ENCODE measurements at regions not wholly inside any gene's neighbourhood (a gene's known extent, or its start where the extent isn't known, plus 50 kb on each side); places are given as distances from the start of the nearest gene placed in this dataset.

DNA sequence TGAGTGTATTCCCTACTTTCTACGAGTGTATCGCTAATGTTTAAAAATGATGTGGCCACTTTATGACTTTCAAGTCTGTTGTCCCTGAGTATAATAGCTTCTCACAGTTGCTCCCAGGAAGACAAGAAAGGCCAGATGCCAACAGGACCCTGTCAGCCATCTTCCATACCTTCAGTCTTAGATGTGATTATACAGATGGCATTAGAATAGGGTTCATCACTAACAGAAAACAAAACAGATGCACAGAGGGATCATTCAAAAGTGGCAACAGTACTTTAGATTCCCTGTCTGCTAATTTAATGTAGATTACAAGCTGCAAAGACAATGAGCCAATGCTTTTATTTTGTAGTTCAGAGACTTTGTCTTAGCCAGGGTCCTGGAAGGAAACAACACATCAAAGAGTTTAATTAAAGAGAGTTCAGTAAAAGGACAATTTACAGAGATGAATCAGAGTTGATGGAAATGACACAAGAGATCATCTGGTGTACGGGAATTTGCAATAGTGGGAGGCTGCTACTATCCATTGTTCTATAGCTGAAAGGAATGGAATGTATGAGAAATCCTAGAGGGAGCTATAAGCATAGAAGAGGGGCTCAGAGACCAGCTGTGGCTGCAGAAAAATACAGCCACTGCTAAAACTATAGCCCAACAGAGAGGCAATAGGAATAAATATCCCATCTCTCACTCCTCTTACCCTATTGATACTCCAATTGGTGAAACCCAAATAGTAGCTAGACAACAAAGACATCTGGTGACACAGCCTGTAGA is 393.7 kb upstream of the SMC2 start:
- no peaks in the 10 kb centered on the region for H3K9me3 ChIP-seq
- TF ChIP-seq, protein P1, sequence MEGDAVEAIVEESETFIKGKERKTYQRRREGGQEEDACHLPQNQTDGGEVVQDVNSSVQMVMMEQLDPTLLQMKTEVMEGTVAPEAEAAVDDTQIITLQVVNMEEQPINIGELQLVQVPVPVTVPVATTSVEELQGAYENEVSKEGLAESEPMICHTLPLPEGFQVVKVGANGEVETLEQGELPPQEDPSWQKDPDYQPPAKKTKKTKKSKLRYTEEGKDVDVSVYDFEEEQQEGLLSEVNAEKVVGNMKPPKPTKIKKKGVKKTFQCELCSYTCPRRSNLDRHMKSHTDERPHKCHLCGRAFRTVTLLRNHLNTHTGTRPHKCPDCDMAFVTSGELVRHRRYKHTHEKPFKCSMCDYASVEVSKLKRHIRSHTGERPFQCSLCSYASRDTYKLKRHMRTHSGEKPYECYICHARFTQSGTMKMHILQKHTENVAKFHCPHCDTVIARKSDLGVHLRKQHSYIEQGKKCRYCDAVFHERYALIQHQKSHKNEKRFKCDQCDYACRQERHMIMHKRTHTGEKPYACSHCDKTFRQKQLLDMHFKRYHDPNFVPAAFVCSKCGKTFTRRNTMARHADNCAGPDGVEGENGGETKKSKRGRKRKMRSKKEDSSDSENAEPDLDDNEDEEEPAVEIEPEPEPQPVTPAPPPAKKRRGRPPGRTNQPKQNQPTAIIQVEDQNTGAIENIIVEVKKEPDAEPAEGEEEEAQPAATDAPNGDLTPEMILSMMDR (IDR thresholded peaks at IDR 0.05), result no peak
- ATAC-seq (ENCODE audit: insufficient number of reproducible peaks, low FRiP score, low read depth) (no peak), DNase-seq (ENCODE audit: low spot score) (no peak)
- no peaks in the 10 kb centered on the region for H3K4me1 ChIP-seq (ENCODE audit: control insufficient read depth in 1 of 2, low read depth in 2 of 2)
- no peaks in the 10 kb centered on the region for H3K27me3 ChIP-seq (replicated peaks; ENCODE audit: insufficient read depth)
- no peak overlapping the region for H3K27ac ChIP-seq
- H3K4me3 ChIP-seq, result no peak overlapping the region
- H3K36me3 ChIP-seq, result no peaks in the 10 kb centered on the region

DNA sequence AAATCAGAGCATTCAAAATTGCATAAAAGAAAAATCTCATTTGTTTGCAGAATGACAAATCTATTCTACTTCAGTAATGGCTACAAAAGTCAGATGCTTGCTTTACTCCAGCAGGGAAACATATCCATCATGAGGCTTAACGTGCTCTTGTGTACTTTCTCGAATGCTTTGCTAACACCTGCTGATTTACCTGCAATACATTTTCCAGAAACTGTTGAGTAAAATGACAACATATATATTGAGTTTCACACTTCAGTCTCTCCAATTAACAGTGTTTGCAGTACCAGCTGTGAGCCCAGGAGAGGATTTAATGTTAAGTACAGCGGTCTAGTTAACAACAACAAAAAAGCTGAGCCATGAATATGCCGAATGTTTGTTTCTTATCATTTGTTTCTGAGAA is 391.5 kb upstream of the SMC2 start:
- H3K4me1 ChIP-seq (ENCODE audit: control insufficient read depth in 1 of 2, low read depth in 2 of 2), result no peaks in the 10 kb centered on the region
- ATAC-seq (ENCODE audit: insufficient number of reproducible peaks, low FRiP score, low read depth) (no peak), DNase-seq (ENCODE audit: low spot score) (no peak)
- H3K9me3 ChIP-seq, result no peaks in the 10 kb centered on the region
- H3K4me3 ChIP-seq, result no peak overlapping the region
- H3K27me3 ChIP-seq (replicated peaks; ENCODE audit: insufficient read depth), result no peaks in the 10 kb centered on the region
- no peak overlapping the region for H3K27ac ChIP-seq
- no peaks in the 10 kb centered on the region for H3K36me3 ChIP-seq
- TF ChIP-seq, protein P1 (IDR thresholded peaks at IDR 0.05), result no peak

DNA sequence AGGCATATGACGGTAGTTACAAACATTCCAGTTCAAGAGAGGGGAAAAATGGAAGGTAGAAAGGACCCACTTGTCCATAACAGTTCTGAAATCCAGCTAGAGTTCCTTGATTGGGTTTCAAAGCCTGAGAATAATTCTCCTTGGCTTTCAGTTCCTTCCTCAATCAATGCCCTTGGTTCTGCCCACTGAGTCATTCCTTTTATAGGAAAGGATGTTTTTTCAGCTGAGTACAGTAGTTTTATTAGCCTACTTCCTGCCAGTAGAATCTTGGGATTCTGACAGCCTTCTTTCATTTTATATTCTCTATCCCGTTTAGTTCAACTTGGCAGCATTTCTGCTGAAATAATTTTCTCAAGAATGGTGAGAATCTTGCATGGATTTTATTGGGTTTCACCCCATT is 386.9 kb upstream of the SMC2 start:
- TF ChIP-seq, protein P1 (IDR thresholded peaks at IDR 0.05), result no peak
- Histone ChIP-seq H3K9me3 (no peaks in the 10 kb centered on the region), H3K27ac (no peak overlapping the region), H3K4me1 (ENCODE audit: control insufficient read depth in 1 of 2, low read depth in 2 of 2) (no peaks in the 10 kb centered on the region), H3K4me3 (no peak overlapping the region), H3K27me3 (replicated peaks; ENCODE audit: insufficient read depth) (no peaks in the 10 kb centered on the region), H3K36me3 (no peaks in the 10 kb centered on the region)
- no peak for ATAC-seq (ENCODE audit: insufficient number of reproducible peaks, low FRiP score, low read depth)
- DNase-seq (ENCODE audit: low spot score), result no peak

DNA sequence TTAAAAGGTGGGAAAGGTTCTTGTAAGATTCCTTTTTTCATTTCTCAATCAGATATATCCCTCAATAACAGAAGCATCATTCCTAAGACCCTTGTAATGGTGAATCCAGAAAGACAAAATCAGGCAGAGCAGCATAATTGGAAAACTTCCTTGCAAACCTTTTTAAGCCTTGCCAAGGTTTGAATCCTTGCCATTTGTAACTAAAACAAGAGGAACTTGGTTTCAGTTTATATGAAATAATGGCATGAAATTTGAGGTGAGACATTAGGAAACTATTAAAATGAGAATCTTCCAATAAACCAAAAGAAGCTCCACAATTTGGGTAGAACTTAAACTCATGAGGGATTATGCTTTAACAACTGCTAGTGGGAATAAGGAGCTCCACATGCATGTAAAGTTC is 384.7 kb upstream of the SMC2 start:
- H3K4me3 ChIP-seq, result no peak overlapping the region
- TF ChIP-seq, protein P1 (IDR thresholded peaks at IDR 0.05), result no peak
- no peaks in the 10 kb centered on the region for H3K27me3 ChIP-seq (replicated peaks; ENCODE audit: insufficient read depth)
- H3K9me3 ChIP-seq, result no peaks in the 10 kb centered on the region
- H3K27ac ChIP-seq, result no peak overlapping the region
- DNase-seq (ENCODE audit: low spot score), result no peak
- ATAC-seq (ENCODE audit: insufficient number of reproducible peaks, low FRiP score, low read depth), result no peak
- no peaks in the 10 kb centered on the region for H3K4me1 ChIP-seq (ENCODE audit: control insufficient read depth in 1 of 2, low read depth in 2 of 2)
- H3K36me3 ChIP-seq, result no peaks in the 10 kb centered on the region

DNA sequence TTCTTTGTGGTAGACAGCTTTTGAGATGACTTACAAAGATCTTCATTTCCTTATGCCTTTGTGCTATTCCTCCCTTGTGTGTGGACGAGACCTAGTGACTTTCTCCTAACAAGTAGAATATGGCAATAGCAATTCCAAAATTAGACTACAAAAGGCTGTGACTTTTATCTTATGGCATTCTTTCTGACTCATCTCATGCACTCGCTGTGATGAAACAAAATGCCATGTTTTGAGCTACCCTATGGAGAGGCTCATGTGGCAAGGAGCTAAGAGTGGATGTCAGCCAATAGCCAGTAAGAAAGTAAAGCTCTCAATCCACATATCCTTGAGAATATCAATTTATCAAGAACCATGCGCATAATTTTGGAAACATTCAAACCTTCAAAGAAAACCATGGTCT is 380.5 kb upstream of the SMC2 start:
- TF ChIP-seq, protein P1 (IDR thresholded peaks at IDR 0.05), result no peak
- ATAC-seq (ENCODE audit: insufficient number of reproducible peaks, low FRiP score, low read depth), result no peak

More for the DNA sequence above, 380.5 kb upstream of the SMC2 start:
- Histone ChIP-seq H3K27me3 (replicated peaks; ENCODE audit: insufficient read depth) (no peaks in the 10 kb centered on the region), H3K9me3 (no peaks in the 10 kb centered on the region), H3K4me1 (ENCODE audit: control insufficient read depth in 1 of 2, low read depth in 2 of 2) (no peaks in the 10 kb centered on the region), H3K27ac (no peak overlapping the region), H3K36me3 (no peaks in the 10 kb centered on the region), H3K4me3 (no peak overlapping the region)
- DNase-seq (ENCODE audit: low spot score), result no peak

Data from thoracic aorta (tissue), 2 donors.